HG03103 (cell line): ENCODE measurements at regions not wholly inside any gene's neighbourhood (a gene's known extent, or its start where the extent isn't known, plus 50 kb on each side); places are given as distances from the start of the nearest gene placed in this dataset.
"Not testable (repeated sequence)": the region's sequence is repeated elsewhere in the genome, so short reads cannot be mapped to it uniquely, and the experiment has no call there.

Experiments
- ATAC-seq: cut with Tn5 transposase; IDR thresholded peaks from one replicate; pipeline ENCODE4 v1.9.1; 2021; ENCODE audit warnings: low read depth; ENCODE audit not compliant: unreplicated experiment

- no peak for ATAC-seq
Observed at GRCh38 chr4:43410636-43411035, 518.1 kb downstream of the GRXCR1 start.

GRCh38 chr4:43411226-43411625 is 518.7 kb downstream of the GRXCR1 start:
- ATAC-seq: no peak

- no peak for ATAC-seq
Observed at GRCh38 chr4:43423276-43423675, 530.8 kb downstream of the GRXCR1 start.

GRCh38 chr4:43425206-43425605 is 532.7 kb downstream of the GRXCR1 start:
- ATAC-seq: no peak

GRCh38 chr4:43435291-43435690 is 542.8 kb downstream of the GRXCR1 start:
- no peak for ATAC-seq

- no peak for ATAC-seq
Observed at GRCh38 chr4:43452948-43453347, 560.4 kb downstream of the GRXCR1 start.

GRCh38 chr4:43456383-43456782 is 563.9 kb downstream of the GRXCR1 start:
- ATAC-seq: no peak

- no peak for ATAC-seq
Observed at GRCh38 chr4:43457866-43458265, 565.4 kb downstream of the GRXCR1 start.

GRCh38 chr4:43458293-43458692 is 565.8 kb downstream of the GRXCR1 start:
- ATAC-seq: no peak

- no peak for ATAC-seq
Observed at GRCh38 chr4:43471950-43472349, 579.4 kb downstream of the GRXCR1 start.

GRCh38 chr4:43481526-43481925 is 589.0 kb downstream of the GRXCR1 start:
- ATAC-seq: no peak

- no peak for ATAC-seq
Observed at GRCh38 chr4:43485196-43485595, 592.7 kb downstream of the GRXCR1 start.

GRCh38 chr4:43496188-43496587 is 603.7 kb downstream of the GRXCR1 start:
- no peak for ATAC-seq

- ATAC-seq: no peak
Observed at GRCh38 chr4:43496602-43497001, 604.1 kb downstream of the GRXCR1 start.

- ATAC-seq: not testable (repeated sequence)
Observed at GRCh38 chr4:43505823-43506222, 613.3 kb downstream of the GRXCR1 start.

- ATAC-seq: no peak
Observed at GRCh38 chr4:43512253-43512652, 619.7 kb downstream of the GRXCR1 start.

GRCh38 chr4:43525646-43526045 is 633.1 kb downstream of the GRXCR1 start:
- ATAC-seq: no peak

GRCh38 chr4:43547561-43547960 is 655.0 kb downstream of the GRXCR1 start:
- ATAC-seq: no peak

GRCh38 chr4:43550981-43551627 is 658.6 kb downstream of the GRXCR1 start:
- ATAC-seq: no peak

- ATAC-seq: no peak
Observed at GRCh38 chr4:43556262-43556661, 663.7 kb downstream of the GRXCR1 start.

GRCh38 chr4:43560047-43560446 is 667.5 kb downstream of the GRXCR1 start:
- ATAC-seq: no peak

GRCh38 chr4:43564107-43564506 is 671.6 kb downstream of the GRXCR1 start:
- ATAC-seq: no peak

GRCh38 chr4:43564591-43564990 is 672.1 kb downstream of the GRXCR1 start:
- ATAC-seq: no peak
